PC-9 (cell line): ENCODE measurements at regions not wholly inside any gene's neighbourhood (a gene's known extent, or its start where the extent isn't known, plus 50 kb on each side); places are given as distances from the start of the nearest gene placed in this dataset.

Experiments used
- BruUV-seq: library from RNA; stranded (reverse); fragments of 400-500 nt; replicated peaks from 2 replicates; lab custom pipeline; 2021; lab: Mats Ljungman, UMichigan
- CTCF ChIA-PET: fragments of 300-600 bp; sonication (Branson Sonifier 250); formaldehyde crosslinking; loops from one replicate; lab custom pipeline; 2022; ENCODE audit warnings: antibody characterized with exemption; lab: Charles Lee
- POLR2A ChIA-PET: fragments of 300-600 bp; sonication (Branson Sonifier 250); formaldehyde crosslinking; loops from one replicate; lab custom pipeline; 2022; ENCODE audit warnings: antibody characterized with exemption; ENCODE audit not compliant: unreplicated experiment; lab: Charles Lee
- DNase-seq, 2 experiments: peaks; one replicate each; pipeline versions ENCODE4 v3.0.0 to v3.0.0-alpha.2; 2015 to 2022; ENCODE audit warnings: mixed read lengths in 1 of 2
- H2AFZ ChIP-seq: fragments of 200-600 bp; sonication (generic); 2 replicates; pipeline ENCODE4 v1.8.1; 2017; ENCODE audit warnings: antibody characterized with exemption
- H3F3A ChIP-seq: fragments of 200-600 bp; sonication (generic); 2 replicates; pipeline ENCODE4 v1.8.1; 2017; ENCODE audit warnings: antibody characterized with exemption, mild to moderate bottlenecking, low read depth; ENCODE audit not compliant: insufficient read depth
- H3K27ac ChIP-seq: fragments of 200-600 bp; sonication (generic); 2 replicates; pipeline ENCODE4 v1.6.1; 2016; ENCODE audit warnings: mixed run types
- H3K27me3 ChIP-seq: fragments of 200-600 bp; sonication (generic); 2 replicates; pipeline ENCODE4 v1.6.1; 2016; ENCODE audit warnings: low read depth, mixed run types; ENCODE audit not compliant: insufficient read depth
- H3K36me3 ChIP-seq: fragments of 200-600 bp; sonication (generic); 2 replicates; pipeline ENCODE4 v1.6.1; 2016; ENCODE audit warnings: low read depth, mixed run types
- H3K4me1 ChIP-seq: fragments of 200-600 bp; sonication (generic); replicated peaks from 2 replicates; pipeline ENCODE4 v1.6.1; 2016; ENCODE audit warnings: mixed run types; ENCODE audit not compliant: insufficient read depth
- H3K4me2 ChIP-seq: fragments of 200-600 bp; sonication (generic); 2 replicates; pipeline ENCODE4 v1.6.1; 2017; ENCODE audit warnings: mixed run types
- H3K4me3 ChIP-seq: fragments of 200-600 bp; sonication (generic); 2 replicates; pipeline ENCODE4 v1.6.1; 2016; ENCODE audit warnings: mixed run types
- H3K79me2 ChIP-seq: fragments of 200-600 bp; sonication (generic); 2 replicates; pipeline ENCODE4 v1.6.1; 2017; ENCODE audit warnings: low read depth, mixed run types
- H3K9me2 ChIP-seq: fragments of 200-600 bp; sonication (generic); 2 replicates; pipeline ENCODE4 v1.8.1; 2017; ENCODE audit warnings: mild to moderate bottlenecking; ENCODE audit not compliant: insufficient read depth
- H3K9me3 ChIP-seq: fragments of 200-600 bp; sonication (generic); 2 replicates; pipeline ENCODE4 v1.8.1; 2016; ENCODE audit warnings: low read depth; ENCODE audit not compliant: insufficient read depth
- H4K20me1 ChIP-seq: fragments of 200-600 bp; sonication (generic); 2 replicates; pipeline ENCODE4 v1.8.1; 2017; ENCODE audit not compliant: insufficient read depth
- EZH2 ChIP-seq: fragments of 200-600 bp; sonication (generic); IDR thresholded peaks from 2 replicates; pipeline ENCODE4 v1.8.0; 2017; ENCODE audit warnings: antibody characterized with exemption, low read depth
- intact Hi-C: fragments of 100-400 bp; cut with micrococcal nuclease; formaldehyde crosslinking; loops from one replicate; pipeline ENCODE4 v1.10.0; 2022; ENCODE audit not compliant: unreplicated experiment
- TF ChIP-seq, protein P1 (sequence below): fragments of 200-600 bp; sonication (generic); conservative IDR thresholded peaks from 2 replicates; pipeline ENCODE4 v1.6.1; 2017; ENCODE audit warnings: mixed run types, antibody characterized with exemption, mild to moderate bottlenecking, moderate library complexity

DNA sequence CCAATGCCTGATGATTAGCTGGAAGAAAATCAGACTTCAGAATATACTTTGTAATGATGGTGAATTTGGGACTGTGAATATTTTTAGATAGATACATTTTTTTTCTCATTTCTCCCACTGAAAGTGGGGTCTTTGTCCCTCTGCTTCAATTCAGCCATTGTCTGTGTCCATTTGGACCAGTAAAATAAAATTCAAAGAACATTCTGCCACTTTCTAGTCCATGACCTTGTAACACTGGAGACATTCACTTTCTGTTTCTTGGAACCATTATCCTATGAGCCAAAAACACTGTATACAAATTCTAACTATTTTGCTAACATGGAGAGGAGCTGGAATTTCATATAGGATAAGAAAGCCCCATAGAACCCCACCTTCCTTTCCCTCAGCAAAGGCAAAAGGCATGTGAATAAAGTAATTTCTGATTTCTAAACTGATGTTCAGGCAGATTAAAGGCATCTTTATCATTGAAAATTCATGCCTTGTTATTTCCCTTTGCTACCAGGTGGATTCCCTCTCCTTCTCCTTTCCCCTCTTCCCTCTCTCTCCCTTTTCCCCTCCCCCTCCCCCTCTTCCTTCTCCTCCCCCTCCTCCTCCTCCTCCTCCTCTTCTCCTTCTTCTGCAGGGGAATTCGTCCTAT is 2010.4 kb upstream of the LRRTM1 start:
- POLR2A ChIA-PET = interaction anchor here (0.7 kb wide), 1 partner anchor 14 kb away, joined by 7 read pairs; no protein-coding TSS in a partner anchor
- no peak overlapping the region for H3K4me3 ChIP-seq
- H4K20me1 ChIP-seq = no peaks in the 10 kb centered on the region
- no peak overlapping the region for H3K4me2 ChIP-seq
- no peak for TF ChIP-seq EZH2
- TF ChIP-seq, protein P1, sequence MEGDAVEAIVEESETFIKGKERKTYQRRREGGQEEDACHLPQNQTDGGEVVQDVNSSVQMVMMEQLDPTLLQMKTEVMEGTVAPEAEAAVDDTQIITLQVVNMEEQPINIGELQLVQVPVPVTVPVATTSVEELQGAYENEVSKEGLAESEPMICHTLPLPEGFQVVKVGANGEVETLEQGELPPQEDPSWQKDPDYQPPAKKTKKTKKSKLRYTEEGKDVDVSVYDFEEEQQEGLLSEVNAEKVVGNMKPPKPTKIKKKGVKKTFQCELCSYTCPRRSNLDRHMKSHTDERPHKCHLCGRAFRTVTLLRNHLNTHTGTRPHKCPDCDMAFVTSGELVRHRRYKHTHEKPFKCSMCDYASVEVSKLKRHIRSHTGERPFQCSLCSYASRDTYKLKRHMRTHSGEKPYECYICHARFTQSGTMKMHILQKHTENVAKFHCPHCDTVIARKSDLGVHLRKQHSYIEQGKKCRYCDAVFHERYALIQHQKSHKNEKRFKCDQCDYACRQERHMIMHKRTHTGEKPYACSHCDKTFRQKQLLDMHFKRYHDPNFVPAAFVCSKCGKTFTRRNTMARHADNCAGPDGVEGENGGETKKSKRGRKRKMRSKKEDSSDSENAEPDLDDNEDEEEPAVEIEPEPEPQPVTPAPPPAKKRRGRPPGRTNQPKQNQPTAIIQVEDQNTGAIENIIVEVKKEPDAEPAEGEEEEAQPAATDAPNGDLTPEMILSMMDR = no peak
- DNase-seq = no peak
- CTCF ChIA-PET = no interaction called here
- no peaks in the 10 kb centered on the region for H3K4me1 ChIP-seq
- no peaks in the 10 kb centered on the region for H3K79me2 ChIP-seq
- intact Hi-C loops = no loop called here
- H3K27me3 ChIP-seq = no peaks in the 10 kb centered on the region
- no peaks in the 10 kb centered on the region for H3K9me2 ChIP-seq
- no peaks in the 10 kb centered on the region for H3K9me3 ChIP-seq
- H3K36me3 ChIP-seq = no peaks in the 10 kb centered on the region
- no peak overlapping the region for H2AFZ ChIP-seq
- no peaks in the 10 kb centered on the region for H3F3A ChIP-seq
- no peak overlapping the region for H3K27ac ChIP-seq
- BruUV-seq = no TSS peak

GRCh38 chr2:82307511-82307910 is 2003.0 kb upstream of the LRRTM1 start:
- Histone ChIP-seq H3K27me3 (no peaks in the 10 kb centered on the region), H2AFZ (no peak overlapping the region), H3K9me2 (no peaks in the 10 kb centered on the region), H3K27ac (no peak overlapping the region), H3K4me2 (no peak overlapping the region), H3K9me3 (no peaks in the 10 kb centered on the region), H3K36me3 (no peaks in the 10 kb centered on the region), H3K4me1 (no peaks in the 10 kb centered on the region), H3F3A (no peaks in the 10 kb centered on the region), H3K79me2 (no peaks in the 10 kb centered on the region), H3K4me3 (no peak overlapping the region), H4K20me1 (no peaks in the 10 kb centered on the region)
- ChIA-PET POLR2A (no interaction called here), CTCF (no interaction called here)
- no peak for DNase-seq
- intact Hi-C loops = no loop called here
- TF ChIP-seq, protein P1 = no peak
- TF ChIP-seq EZH2 = no peak
- no TSS peak for BruUV-seq

GRCh38 chr2:82301506-82301905 is 1997.0 kb upstream of the LRRTM1 start:
- H3K4me2 ChIP-seq = no peak overlapping the region
- H3K79me2 ChIP-seq = no peaks in the 10 kb centered on the region
- no peak overlapping the region for H3K4me3 ChIP-seq
- no peak overlapping the region for H2AFZ ChIP-seq
- no peak overlapping the region for H3K27ac ChIP-seq
- no peaks in the 10 kb centered on the region for H3K9me2 ChIP-seq
- DNase-seq = no peak
- no peaks in the 10 kb centered on the region for H4K20me1 ChIP-seq
- no TSS peak for BruUV-seq
- no peaks in the 10 kb centered on the region for H3K27me3 ChIP-seq
- ChIA-PET POLR2A (no interaction called here), CTCF (no interaction called here)
- H3K36me3 ChIP-seq = no peaks in the 10 kb centered on the region
- no peaks in the 10 kb centered on the region for H3K4me1 ChIP-seq
- TF ChIP-seq EZH2 = no peak
- TF ChIP-seq, protein P1 = no peak
- no peaks in the 10 kb centered on the region for H3K9me3 ChIP-seq
- intact Hi-C loops = no loop called here
- no peaks in the 10 kb centered on the region for H3F3A ChIP-seq
